ENCODE measurements at regions not wholly inside any gene's neighbourhood (a gene's known extent, or its start where the extent isn't known, plus 50 kb on each side); places are given as distances from the start of the nearest gene placed in this dataset.

DNA sequence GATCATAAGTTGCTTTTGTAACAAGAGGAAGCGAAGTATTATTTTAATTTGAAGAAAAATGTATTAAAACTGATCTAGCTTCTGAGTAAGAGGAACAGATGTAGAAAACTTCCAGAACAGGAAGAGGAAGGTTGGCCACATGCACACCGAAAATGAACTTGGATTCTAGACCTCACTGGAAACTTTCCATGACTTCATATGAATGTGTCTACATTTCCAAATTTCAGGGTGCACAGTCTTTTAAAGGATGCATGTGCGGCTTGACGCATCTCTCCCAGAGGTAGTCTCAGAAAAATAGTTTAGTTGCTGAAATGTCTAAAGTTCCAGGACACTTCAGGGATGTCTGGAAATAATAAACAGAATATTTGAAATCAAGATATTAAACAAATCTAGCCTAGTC is 275.1 kb upstream of the MYOCD start:
- TF ChIP-seq RAD21 (IDR thresholded peaks at IDR 0.05; ENCODE audit: insufficient read depth, low read depth, low read length) (no peak), MTA2 (IDR thresholded peaks at IDR 0.05; ENCODE audit: low read depth) (no peak)
- TF ChIP-seq, protein P1, sequence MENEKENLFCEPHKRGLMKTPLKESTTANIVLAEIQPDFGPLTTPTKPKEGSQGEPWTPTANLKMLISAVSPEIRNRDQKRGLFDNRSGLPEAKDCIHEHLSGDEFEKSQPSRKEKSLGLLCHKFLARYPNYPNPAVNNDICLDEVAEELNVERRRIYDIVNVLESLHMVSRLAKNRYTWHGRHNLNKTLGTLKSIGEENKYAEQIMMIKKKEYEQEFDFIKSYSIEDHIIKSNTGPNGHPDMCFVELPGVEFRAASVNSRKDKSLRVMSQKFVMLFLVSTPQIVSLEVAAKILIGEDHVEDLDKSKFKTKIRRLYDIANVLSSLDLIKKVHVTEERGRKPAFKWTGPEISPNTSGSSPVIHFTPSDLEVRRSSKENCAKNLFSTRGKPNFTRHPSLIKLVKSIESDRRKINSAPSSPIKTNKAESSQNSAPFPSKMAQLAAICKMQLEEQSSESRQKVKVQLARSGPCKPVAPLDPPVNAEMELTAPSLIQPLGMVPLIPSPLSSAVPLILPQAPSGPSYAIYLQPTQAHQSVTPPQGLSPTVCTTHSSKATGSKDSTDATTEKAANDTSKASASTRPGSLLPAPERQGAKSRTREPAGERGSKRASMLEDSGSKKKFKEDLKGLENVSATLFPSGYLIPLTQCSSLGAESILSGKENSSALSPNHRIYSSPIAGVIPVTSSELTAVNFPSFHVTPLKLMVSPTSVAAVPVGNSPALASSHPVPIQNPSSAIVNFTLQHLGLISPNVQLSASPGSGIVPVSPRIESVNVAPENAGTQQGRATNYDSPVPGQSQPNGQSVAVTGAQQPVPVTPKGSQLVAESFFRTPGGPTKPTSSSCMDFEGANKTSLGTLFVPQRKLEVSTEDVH (IDR thresholded peaks at IDR 0.05; ENCODE audit: low read depth, partially characterized antibody), result no peak

All from GM12878 (cell line).